ENCODE measurements at regions not wholly inside any gene's neighbourhood (a gene's known extent, or its start where the extent isn't known, plus 50 kb on each side); places are given as distances from the start of the nearest gene placed in this dataset.

DNA sequence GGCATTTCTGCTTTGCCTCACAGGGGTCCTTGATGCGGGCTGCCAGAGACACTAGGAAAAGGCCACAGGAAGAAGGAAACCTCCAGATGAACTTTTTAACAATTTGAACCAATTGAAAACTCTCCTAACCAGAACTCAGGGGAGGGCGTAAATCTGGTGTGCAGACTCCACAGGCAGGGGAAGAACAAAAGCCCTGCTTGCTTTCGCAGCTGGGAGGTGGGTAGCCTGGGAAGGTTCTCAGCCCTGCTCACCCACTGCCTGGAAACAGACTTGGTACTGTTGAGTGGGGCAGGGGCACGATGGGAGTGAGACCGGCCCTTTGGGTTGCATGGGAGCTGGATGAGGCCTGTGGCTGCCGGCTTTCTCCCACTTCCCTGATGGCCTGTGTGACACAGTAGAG, 237.8 kb upstream of the TLE4 start:
- ChIA-PET CTCF (no interaction called here), POLR2A (no interaction called here)
- Histone ChIP-seq H2AFZ (ENCODE audit: low read depth, low read length) (no peak overlapping the region), H3K79me2 (ENCODE audit: control insufficient read depth, insufficient read depth, low read length) (no peaks in the 10 kb centered on the region), H3K27me3 (ENCODE audit: control insufficient read depth in 2 of 2, insufficient read depth in 2 of 2, low read length in 2 of 2) (no peaks in the 10 kb centered on the region), H3K9me1 (replicated peaks; ENCODE audit: control insufficient read depth, extremely low read depth, insufficient read depth, low read length) (no peaks in the 10 kb centered on the region), H3K4me1 (ENCODE audit: control insufficient read depth, extremely low read depth, insufficient read depth, low read length) (no peaks in the 10 kb centered on the region), H3K4me2 (ENCODE audit: insufficient read depth, low read length) (no peak overlapping the region), H3K4me3 (replicated peaks in 1 of 3; ENCODE audit: insufficient read depth in 1 of 3, low read depth in 1 of 3, low read length in 3 of 3) (no peak overlapping the region), H3K36me3 (ENCODE audit: control insufficient read depth in 2 of 2, extremely low read depth in 1 of 2, insufficient read depth in 2 of 2, low read length in 2 of 2) (no peaks in the 10 kb centered on the region), H3K9ac (replicated peaks; ENCODE audit: extremely low read depth, insufficient read depth, low read length) (no peak overlapping the region), H3K27ac (ENCODE audit: insufficient read depth, low read depth, low read length) (no peak overlapping the region), H4K20me1 (replicated peaks; ENCODE audit: control insufficient read depth, extremely low read depth, insufficient read depth, low read length) (no peaks in the 10 kb centered on the region), H3K9me3 (replicated peaks; ENCODE audit: control insufficient read depth, insufficient read depth, low read length) (no peaks in the 10 kb centered on the region)
- DNase-seq (ENCODE audit: low read depth, low spot score) (no peak), FAIRE-seq (no peak)
- intact Hi-C loops (cut with micrococcal nuclease) (no loop called here), dilution Hi-C loops (cut with MboI; ENCODE audit: extremely low pct_ligation_motif_present, low sequenced_read_pairs) (no loop called here)
- no TSS peak for BruUV-seq (replicated peaks)
- TF ChIP-seq EZH2 (IDR thresholded peaks at IDR 0.05; ENCODE audit: borderline replicate concordance, low read depth, low read length, severe bottlenecking) (no peak), GATA2 (IDR thresholded peaks at IDR 0.05; ENCODE audit: insufficient read depth, insufficient read length, low read depth, low read length) (no peak), FOS (IDR thresholded peaks at IDR 0.05; ENCODE audit: borderline replicate concordance, insufficient read depth, low read length) (no peak), POLR2A (IDR thresholded peaks at IDR 0.05; ENCODE audit: low read depth, low read length) (no peak), POLR2AphosphoS5 (IDR thresholded peaks at IDR 0.05; ENCODE audit: insufficient read depth, low read depth, low read length) (no peak), MYC (IDR thresholded peaks at IDR 0.05; ENCODE audit: low read depth, low read length) (no peak), JUN (IDR thresholded peaks at IDR 0.05; ENCODE audit: borderline replicate concordance, insufficient read depth, insufficient read length, low read depth) (no peak)
- TF ChIP-seq, protein P1, sequence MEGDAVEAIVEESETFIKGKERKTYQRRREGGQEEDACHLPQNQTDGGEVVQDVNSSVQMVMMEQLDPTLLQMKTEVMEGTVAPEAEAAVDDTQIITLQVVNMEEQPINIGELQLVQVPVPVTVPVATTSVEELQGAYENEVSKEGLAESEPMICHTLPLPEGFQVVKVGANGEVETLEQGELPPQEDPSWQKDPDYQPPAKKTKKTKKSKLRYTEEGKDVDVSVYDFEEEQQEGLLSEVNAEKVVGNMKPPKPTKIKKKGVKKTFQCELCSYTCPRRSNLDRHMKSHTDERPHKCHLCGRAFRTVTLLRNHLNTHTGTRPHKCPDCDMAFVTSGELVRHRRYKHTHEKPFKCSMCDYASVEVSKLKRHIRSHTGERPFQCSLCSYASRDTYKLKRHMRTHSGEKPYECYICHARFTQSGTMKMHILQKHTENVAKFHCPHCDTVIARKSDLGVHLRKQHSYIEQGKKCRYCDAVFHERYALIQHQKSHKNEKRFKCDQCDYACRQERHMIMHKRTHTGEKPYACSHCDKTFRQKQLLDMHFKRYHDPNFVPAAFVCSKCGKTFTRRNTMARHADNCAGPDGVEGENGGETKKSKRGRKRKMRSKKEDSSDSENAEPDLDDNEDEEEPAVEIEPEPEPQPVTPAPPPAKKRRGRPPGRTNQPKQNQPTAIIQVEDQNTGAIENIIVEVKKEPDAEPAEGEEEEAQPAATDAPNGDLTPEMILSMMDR (IDR thresholded peaks at IDR 0.05; ENCODE audit: extremely low read depth in 1 of 2, insufficient read depth in 1 of 2, low read depth in 1 of 2, low read length in 2 of 2), result no peak
- TF ChIP-seq, protein P2, sequence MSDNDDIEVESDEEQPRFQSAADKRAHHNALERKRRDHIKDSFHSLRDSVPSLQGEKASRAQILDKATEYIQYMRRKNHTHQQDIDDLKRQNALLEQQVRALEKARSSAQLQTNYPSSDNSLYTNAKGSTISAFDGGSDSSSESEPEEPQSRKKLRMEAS (IDR thresholded peaks at IDR 0.05; ENCODE audit: insufficient read depth, insufficient read length), result no peak
